Right ventricle myocardium superior (tissue), 1 donor: ENCODE measurements at regions not wholly inside any gene's neighbourhood (a gene's known extent, or its start where the extent isn't known, plus 50 kb on each side); places are given as distances from the start of the nearest gene placed in this dataset.
"Not testable (repeated sequence)": the region's sequence is repeated elsewhere in the genome, so short reads cannot be mapped to it uniquely, and the experiment has no call there.

Source experiments
- ATAC-seq: fragments of 200-7000 bp; cut with Tn5 transposase; one replicate; pipeline ENCODE4 v1.9.1; 2020; ENCODE audit warnings: mild to moderate bottlenecking; ENCODE audit not compliant: poor library complexity
- DNase-seq: peaks from one replicate; pipeline ENCODE4 v3.0.0-alpha.2; 2020
- intact Hi-C: fragments of 100-400 bp; cut with DNase I; formaldehyde crosslinking; loops from one replicate; pipeline ENCODE4 v1.11.2; 2022
- donor health status: DM: no; HTN: yes; CAD: no; lungs with severe emphysema.

DNA sequence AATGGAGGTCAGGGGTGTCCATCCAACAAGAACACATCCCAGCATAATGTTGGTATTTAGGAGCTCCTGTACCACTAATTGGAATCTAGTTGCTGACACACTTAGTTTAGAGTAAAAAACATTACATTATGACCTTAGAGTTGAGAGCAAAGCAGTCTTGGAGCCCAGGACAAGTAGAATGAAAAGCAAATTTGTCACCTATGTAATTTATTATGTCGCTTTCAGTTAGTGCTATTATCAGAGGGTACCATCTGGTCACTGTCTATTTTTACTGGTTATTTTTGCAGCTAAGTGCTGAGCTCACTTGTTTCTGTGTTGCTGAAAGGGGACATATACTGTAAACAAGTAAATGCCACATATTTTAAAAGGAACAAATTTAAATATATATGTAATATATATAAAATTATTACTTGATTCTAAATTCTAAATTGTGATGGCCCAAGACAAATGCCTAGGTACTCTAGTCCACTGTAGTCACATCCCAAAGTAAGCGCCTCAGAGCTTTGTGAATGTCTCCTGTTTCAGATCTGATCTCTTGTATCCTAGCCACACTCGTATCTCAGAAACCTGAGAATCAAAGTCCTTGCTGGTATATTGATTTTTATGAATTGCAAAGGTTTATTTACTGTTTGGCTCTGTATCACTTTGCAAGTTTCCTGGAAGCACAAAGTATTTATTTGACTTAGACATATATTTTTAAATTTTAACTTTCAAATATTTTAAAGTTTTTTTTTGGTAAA, 148.6 kb upstream of the MAN1A1 start:
- ATAC-seq, result no peak
- DNase-seq, result no peak
- intact Hi-C loops, result no loop called here

DNA sequence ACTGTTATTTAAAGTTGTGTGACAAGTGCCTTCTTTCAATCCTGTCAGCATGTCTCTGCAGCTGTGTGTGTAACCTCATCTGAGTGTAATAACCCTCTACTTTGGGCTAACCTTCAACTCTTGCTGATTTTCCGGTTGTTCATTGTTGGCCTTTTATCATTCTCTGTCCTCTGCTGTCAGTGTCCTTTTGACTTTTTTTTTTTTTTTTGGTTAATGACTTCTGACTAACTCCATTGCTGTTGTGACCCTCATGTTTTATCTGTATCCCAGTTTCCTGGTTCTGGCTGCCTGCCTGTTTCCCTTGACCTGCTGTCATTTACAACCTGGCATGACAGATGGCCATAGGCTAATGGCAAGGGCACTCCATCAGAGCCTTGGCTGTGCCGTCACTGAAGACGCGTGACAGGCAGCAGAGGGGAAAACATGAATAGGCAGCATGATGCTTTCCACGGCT, 145.7 kb upstream of the MAN1A1 start:
- DNase-seq (peak; percentile 42), ATAC-seq (peak; percentile 69)
- intact Hi-C loops, result no loop called here

DNA sequence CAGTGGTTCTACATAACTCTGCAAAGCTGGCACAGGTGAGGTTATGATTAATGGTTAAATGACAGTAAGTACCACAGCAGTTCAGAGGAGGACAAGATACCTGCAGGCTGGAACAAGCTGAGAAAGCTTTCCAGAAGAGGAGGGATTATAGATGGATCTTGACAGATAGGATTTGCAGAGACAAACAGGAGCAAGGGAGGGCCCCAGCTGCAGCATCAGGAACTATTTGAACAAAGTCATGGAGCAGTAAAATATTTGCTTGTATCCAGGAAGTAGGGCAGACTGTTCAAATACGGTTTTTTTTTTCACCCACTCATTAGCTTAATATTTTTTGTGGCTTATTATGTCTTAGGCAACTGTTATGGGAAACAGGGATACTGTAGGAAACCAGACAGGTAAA, 144.4 kb upstream of the MAN1A1 start:
- intact Hi-C loops, result no loop called here
- DNase-seq (no peak), ATAC-seq (no peak)

DNA sequence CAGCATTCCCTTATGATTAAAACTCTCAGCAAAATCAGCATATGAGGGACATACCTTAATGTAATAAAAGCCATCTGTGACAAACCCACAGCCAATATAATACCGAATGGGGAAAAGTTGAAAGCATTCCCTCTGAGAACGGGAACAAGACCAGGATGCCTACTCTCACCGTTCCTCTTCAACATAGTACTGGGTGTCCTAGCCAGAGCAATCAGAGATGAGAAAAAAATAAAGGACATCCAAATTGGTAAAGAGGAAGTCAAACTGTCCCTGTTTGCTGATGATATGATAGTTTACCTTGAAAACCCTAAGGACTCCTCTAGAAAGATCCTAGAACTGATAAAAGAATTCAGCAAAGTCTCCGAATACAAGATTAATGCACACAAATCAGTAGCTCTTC, 141.6 kb upstream of the MAN1A1 start:
- intact Hi-C loops, result not testable (repeated sequence)

DNA sequence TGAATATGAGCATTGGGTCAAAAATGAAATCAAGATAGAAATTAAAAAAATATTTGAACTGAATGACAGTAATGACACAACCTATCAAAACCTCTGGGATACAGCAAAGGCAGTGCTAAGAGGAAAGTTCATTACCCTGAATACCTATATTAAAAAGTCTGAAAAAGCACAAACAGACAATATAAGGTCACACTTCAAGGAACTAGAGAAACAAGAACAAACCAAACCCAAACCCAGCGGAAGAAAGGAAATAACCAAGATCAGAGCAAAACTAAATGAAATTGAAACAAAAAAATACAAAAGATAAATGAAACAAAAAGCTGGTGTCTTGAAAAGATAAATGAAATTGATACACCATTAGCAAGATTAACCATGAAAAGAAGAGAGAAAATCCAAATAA, 140.5 kb upstream of the MAN1A1 start:
- intact Hi-C loops, DNase-seq, ATAC-seq: not testable (repeated sequence)

More for the DNA sequence above, 141.6 kb upstream of the MAN1A1 start:
- not testable (repeated sequence) for DNase-seq, ATAC-seq

DNA sequence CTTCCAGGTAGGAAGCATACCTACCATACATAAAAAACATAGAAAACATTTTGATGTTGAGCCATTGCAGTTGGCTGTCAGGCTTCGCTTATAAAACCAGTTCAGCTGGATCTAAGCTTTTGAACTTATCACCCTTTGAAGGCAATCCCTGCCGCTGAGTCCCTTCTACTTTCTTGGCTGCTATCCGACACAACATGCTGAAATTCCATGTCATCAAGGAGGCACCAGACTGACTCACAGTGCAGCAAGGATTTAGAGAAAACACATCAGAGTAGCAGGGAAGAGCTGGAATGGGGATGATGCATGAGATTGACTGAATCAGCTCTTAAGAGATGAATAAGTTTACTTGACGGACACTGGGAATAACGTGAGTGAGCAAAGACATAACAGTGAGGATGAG, 135.0 kb upstream of the MAN1A1 start:
- ATAC-seq (no peak), DNase-seq (no peak)
- intact Hi-C loops, result no loop called here

DNA sequence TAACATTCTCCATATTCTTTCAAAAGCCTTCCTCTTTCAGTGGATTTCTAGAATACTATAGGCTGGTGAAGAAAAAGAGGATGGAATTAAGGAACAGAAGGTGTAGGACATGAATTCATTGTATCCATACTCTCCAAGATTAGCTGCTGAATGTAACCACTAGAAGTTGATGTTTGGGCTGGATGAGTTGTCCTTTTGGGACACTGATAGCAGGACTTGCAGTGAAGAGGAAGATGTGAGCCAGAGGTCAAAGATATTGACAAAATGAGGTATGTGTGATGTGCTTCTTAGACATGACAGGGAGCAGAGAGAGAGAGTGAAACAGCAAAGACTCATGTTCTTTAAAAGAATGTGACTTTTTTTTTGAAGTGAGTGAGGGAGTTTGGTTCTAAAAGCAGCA, 134.3 kb upstream of the MAN1A1 start:
- DNase-seq (no peak), ATAC-seq (no peak)
- intact Hi-C loops, result no loop called here

DNA sequence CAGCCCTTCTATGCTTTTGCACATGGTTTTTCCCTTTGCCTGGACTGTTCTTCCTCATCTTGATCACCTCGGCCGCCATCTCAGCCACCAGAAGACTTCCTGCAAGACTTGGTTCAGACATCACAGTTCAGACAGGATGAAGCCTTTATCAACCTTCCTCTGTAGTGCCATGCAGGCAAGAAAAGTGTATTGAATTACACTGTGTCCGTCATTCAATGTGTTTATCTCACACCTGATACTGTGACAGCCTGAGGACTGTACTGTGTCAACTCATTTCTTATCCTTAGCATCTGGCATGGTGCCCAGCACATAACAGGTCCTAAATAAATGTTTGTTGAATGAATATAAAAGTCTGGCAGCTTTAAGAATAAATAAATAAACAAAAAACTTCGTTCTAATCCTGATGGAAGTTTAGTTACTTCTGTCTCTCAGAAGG, 133.3 kb upstream of the MAN1A1 start:
- intact Hi-C loops, result no loop called here
- DNase-seq (no peak), ATAC-seq (no peak)

DNA sequence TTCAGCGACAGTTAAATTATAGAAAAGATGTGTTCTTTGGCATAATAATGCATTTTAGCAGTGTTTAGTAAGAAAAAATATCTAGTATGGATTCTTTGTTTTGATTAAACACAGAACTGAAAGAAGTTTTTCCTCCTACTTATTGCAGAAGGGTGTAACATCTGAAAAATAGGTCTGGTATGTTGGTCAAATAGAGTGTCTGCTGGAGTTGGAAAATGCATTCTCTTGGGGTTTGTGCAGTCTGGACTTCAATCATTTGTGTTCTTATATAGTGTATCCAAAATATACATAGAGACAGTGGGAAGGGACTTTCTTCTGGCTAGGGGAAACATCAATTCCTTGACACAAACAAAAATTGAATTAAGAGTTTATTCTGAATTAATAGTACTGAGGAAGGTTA, 132.4 kb upstream of the MAN1A1 start:
- no peak for ATAC-seq
- DNase-seq, result no peak
- intact Hi-C loops, result no loop called here

DNA sequence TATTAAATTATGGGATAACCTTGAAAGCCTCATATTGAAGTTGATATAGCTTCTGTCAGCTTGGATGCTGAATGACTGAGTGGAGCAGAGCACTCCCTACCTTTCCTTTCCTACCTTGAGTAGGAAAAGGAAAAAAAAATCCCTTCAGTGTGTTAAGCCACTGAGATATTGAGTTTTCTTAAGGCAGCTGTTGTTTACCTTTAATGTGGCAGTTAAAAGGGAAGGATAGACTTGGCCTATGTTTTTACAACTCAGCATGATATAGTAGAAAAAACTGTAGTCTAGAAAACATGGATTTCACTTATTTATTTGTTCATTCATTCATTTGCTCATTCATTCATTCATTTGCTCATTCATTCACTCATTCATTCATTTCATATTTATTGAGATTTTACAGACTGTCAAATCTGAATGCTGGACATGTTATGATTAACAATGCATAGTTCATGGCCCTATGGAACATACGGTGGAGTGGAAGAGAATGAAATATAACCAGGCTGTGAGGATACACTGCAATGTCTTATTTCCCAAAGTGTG, 131.5 kb upstream of the MAN1A1 start:
- no peak for ATAC-seq
- intact Hi-C loops, result no loop called here
- DNase-seq, result no peak

DNA sequence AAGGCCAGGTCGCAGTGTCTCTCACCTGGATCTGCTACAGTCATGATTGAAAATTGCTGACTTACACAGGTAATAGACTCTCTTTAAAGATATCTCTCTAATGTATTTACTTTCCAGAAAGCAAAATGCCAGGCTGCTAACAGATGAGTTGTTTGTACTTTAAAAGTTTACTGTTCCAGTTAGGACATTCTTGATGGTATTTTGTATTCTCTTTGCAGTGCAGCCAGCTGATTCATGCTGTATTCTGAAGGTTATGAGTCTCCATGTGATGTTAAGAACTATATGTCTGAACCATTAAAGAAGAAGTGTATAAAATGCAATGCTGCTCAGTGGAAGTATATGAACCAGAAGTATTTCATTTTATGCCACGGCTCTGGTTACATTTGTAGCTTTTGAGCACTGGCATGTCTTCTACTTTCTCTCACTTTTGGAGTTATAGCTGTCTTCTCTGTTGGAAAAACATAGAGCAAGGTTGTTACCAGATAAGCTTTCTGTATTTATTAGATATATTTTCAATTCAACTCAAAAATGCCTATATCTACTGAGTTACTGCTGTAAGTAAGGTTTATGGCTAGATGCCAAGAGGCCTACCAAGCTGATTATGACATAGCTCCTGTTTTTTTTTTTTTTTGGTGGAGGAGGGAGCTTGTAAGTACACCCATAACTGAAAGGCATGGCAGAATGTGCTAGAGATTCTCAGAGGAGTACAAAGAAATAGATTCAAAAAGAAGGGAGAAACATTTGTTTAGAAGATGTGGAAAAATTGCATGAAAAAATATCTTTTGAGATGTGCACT, 130.5 kb upstream of the MAN1A1 start:
- DNase-seq (no peak), ATAC-seq (no peak)
- intact Hi-C loops, result no loop called here

DNA sequence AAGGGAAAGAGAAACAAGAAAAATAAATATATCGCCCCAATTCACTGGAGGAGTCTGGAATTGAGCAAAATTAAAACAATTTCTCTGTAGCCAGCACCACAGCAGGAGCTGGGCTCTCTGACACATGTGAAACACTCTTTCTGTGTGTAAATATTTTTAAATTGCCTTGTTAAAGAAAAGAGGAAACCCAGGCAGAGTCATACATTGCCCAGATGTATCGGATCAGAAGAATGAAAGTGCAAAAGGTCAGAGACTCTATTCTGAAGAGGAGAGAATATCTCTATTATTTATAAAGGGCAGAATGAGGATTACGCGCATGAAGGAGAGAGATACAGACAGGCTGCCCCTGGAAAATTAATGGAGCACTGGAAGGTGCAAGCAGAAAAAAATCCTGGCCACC, 127.0 kb upstream of the MAN1A1 start:
- DNase-seq (no peak), ATAC-seq (no peak)
- intact Hi-C loops, result no loop called here

DNA sequence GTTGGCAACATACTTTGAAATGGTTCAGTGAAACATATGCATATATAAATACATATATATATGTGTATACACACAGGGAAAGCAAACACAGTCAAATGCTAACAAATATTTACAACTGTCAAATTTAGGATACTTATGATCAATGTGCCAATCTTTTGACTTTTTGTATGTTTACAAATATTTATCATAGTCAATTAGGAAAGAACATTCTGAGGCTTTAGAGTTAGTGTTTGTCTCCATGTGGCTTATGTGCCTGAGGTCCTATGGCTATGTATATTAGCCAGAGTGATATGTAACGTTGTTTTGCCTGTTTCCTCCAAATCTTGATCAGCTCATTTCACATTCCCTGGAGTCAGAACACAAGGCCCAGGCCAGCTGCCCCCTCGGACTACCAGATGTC, 126.5 kb upstream of the MAN1A1 start:
- ATAC-seq, result no peak
- intact Hi-C loops, result no loop called here
- no peak for DNase-seq

DNA sequence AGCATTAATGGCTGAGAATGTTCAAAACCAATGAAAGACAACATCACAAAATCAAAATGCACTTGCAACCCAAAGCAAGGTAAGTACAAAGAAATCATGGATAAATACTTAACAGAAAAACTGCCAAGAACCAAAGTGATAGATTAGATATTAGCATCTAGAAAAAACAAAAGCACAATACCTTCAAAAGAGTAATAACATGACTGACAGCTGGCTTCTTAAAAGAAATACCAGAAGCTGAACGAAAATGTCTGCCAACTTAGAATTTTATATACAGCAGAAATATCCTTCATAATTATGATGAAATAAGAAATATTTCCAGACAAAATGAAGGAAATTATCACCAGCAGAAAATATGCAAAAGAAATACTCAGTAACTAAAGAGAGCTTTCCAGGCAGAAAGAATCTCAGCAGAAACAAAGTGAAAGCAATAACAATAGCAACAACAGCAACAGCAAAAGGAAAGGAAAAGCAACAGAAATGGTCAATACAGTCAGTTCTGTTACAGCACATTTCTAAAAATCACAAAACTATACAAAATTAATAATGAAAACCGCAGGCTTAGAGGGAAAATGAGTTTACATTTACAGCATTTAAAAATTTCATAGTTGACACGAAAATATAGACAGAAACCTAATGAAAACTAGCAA, 121.5 kb upstream of the MAN1A1 start:
- no peak for DNase-seq
- ATAC-seq, result no peak
- intact Hi-C loops, result no loop called here

DNA sequence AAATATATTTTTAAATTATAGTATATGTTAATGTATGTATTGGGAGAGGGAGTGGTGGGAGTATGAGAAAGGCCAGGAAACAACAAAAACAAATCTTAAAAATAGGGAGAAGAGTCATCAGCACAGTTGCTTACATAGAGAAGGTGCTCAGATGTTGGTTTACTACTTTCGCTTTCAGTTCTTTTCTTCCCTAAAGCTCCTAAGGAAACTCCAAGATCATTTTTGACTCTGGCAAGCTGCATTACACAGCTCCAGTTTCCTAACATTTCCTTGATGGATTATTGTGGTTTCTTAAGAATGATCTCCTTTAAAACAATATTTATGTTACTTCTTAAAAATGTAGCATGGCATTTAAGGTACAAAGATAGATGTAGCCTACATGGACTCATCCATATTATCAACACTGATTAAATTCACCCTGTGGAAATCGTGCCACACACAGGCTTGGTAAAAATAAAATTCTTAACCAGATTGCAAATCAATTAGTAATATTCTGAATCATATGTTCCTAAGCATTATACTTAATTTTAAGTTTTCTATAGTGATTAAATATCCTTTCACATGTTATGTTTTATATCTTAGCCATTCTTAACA, 118.0 kb upstream of the MAN1A1 start:
- ATAC-seq, result peak; percentile 46
- intact Hi-C loops, result no loop called here

DNA sequence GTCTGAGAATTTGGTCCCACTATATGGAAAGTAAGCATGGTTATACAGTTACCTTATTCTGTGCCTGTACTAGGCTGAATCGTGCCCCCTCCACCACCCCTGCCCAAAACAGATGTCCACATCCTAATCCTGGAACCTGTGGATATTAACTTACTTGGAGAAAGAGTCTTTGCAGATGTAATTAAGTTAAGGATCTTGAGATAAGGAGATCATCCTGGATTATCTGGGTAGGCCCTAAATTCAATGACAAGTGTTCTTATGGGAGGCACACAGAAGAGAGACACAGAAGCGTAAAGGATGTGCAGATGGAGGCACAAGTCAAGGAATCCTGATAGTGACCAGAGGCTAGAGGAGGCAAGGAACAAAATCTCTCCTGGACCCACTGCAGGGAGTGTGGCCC, 116.7 kb upstream of the MAN1A1 start:
- no peak for DNase-seq
- no peak for ATAC-seq
- intact Hi-C loops, result no loop called here

More for the DNA sequence above, 118.0 kb upstream of the MAN1A1 start:
- DNase-seq, result no peak

DNA sequence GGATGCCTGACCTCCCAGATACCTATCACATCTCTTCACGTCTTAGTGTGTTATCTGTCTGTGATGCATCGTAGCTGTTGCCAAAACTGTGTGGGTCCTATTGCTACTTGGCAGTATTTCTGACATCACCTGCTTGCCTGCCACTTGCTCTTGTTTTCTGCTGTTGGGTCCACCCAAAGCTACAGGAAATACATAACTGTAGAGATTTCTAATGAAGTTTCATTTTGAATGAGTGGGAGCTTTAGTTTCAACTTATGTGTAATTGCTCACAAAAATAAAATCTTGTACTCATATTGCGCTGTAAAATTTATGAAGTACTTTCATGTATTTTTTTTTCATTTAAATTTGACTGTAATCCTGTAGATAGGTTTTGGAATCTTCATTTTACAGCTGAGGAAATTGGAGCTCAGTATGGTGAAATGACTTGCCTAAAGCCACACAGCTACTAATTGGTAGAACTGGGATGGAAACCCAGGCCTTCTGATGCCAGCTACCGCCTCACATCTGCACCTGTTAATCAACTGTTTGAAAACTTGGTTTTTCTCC, 113.6 kb upstream of the MAN1A1 start:
- ATAC-seq, result no peak
- intact Hi-C loops, result no loop called here
- no peak for DNase-seq

DNA sequence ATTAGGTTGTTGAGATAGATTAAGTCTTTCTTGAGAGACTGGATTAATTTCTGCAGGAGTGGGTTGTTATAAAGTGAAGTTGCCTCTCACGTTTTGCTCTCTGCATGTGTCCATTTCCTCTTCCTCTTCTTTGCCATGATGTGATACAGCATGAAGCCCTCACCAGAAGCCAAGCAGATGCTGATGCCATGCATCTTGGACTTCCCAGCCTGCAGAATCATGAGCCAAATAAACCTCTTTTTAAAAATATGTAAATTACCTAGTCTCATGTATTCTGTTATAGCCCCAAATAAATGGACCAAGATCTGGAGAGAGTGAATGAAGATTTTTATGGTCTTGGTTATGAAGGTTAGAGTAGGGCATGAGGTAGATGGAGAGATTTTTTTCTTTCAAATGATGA, 111.6 kb upstream of the MAN1A1 start:
- no peak for ATAC-seq

More for the DNA sequence above, 111.6 kb upstream of the MAN1A1 start:
- DNase-seq, result no peak
- intact Hi-C loops, result no loop called here
